DOHH2 (cell line): ENCODE measurements at regions not wholly inside any gene's neighbourhood (a gene's known extent, or its start where the extent isn't known, plus 50 kb on each side); places are given as distances from the start of the nearest gene placed in this dataset.

Source experiments
- CTCF ChIP-seq: fragments of 200-600 bp; sonication (generic); IDR thresholded peaks from one replicate; pipeline ENCODE4 v1.5.1; 2014; ENCODE audit warnings: antibody characterized with exemption, mild to moderate bottlenecking, low read depth, low read length; ENCODE audit not compliant: poor library complexity, severe bottlenecking
- EZH2phosphoT487 ChIP-seq: fragments of 200-600 bp; sonication (generic); IDR thresholded peaks from 2 replicates; pipeline ENCODE4 v1.6.1; 2017; ENCODE audit warnings: borderline replicate concordance, mild to moderate bottlenecking, antibody characterized with exemption, low read length, moderate library complexity, mixed read lengths

GRCh38 chr12:24479131-24479530 lies 469.8 kb downstream of the BCAT1 start:
- TF ChIP-seq CTCF: no peak
- TF ChIP-seq EZH2phosphoT487: no peak
